ENCODE measurements at regions not wholly inside any gene's neighbourhood (a gene's known extent, or its start where the extent isn't known, plus 50 kb on each side); places are given as distances from the start of the nearest gene placed in this dataset.

DNA sequence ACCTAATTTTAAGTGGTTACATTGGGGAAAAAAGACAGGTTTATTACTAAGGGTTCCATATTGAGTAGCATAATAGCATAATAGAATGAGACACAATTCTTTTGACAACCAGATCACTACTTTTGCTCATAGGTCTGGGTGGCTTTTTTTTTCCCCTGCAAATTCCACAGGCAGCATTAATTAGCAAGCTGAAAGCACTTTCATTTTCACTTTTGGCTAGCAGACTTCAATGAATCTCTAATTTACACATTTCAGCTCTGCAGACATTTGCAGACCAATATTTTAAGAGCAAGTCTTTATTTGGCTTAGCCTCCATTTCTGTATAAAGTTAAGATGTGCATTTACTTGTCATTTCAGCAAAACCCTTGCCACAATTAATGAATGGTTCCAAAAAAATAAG lies 185.5 kb downstream of the NOL4 start:
- H3K9me3 Mint-ChIP-seq (ENCODE audit: low read depth): peaks cover under 1% of the 10 kb centered on the region
- no peaks in the 10 kb centered on the region for H3K4me1 Mint-ChIP-seq (ENCODE audit: low read depth)
- TF ChIP-seq, protein P1, sequence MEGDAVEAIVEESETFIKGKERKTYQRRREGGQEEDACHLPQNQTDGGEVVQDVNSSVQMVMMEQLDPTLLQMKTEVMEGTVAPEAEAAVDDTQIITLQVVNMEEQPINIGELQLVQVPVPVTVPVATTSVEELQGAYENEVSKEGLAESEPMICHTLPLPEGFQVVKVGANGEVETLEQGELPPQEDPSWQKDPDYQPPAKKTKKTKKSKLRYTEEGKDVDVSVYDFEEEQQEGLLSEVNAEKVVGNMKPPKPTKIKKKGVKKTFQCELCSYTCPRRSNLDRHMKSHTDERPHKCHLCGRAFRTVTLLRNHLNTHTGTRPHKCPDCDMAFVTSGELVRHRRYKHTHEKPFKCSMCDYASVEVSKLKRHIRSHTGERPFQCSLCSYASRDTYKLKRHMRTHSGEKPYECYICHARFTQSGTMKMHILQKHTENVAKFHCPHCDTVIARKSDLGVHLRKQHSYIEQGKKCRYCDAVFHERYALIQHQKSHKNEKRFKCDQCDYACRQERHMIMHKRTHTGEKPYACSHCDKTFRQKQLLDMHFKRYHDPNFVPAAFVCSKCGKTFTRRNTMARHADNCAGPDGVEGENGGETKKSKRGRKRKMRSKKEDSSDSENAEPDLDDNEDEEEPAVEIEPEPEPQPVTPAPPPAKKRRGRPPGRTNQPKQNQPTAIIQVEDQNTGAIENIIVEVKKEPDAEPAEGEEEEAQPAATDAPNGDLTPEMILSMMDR (IDR thresholded peaks at IDR 0.05; ENCODE audit: unreplicated experiment): no peak
- no peak overlapping the region for H3K4me3 Mint-ChIP-seq (ENCODE audit: low read depth)
- H3K27ac Mint-ChIP-seq: no peak overlapping the region
- H3K27me3 Mint-ChIP-seq: no peaks in the 10 kb centered on the region
- DNase-seq (ENCODE audit: low spot score, unreplicated experiment): no peak
- H3K36me3 Mint-ChIP-seq (ENCODE audit: insufficient read depth): no peaks in the 10 kb centered on the region

DNA sequence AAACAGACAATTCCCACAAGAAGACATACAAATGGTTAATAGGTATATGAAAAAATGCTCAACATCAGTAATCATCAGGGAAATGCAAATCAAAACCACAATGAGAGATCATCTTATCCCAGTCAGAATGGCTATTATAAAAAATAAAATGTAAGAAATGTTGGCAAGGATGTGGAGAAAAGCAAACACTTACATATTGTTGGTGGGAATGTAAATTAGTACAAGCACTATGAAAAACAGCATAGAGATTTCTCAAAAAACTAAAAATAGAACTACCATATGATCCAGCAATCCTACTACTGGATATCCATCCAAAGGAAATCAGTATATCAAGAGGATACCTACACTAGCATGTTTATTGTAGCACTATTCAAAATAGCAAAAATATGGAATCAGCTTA lies 186.6 kb downstream of the NOL4 start:
- TF ChIP-seq, protein P1 (IDR thresholded peaks at IDR 0.05; ENCODE audit: unreplicated experiment): no peak
- Mint-ChIP-seq H3K9me3 (ENCODE audit: low read depth) (peaks cover 9% of the 10 kb centered on the region), H3K27me3 (no peaks in the 10 kb centered on the region), H3K4me3 (ENCODE audit: low read depth) (no peak overlapping the region), H3K27ac (no peak overlapping the region), H3K36me3 (ENCODE audit: insufficient read depth) (peaks cover 3% of the 10 kb centered on the region), H3K4me1 (ENCODE audit: low read depth) (no peaks in the 10 kb centered on the region)
- DNase-seq (ENCODE audit: low spot score, unreplicated experiment): no peak

DNA sequence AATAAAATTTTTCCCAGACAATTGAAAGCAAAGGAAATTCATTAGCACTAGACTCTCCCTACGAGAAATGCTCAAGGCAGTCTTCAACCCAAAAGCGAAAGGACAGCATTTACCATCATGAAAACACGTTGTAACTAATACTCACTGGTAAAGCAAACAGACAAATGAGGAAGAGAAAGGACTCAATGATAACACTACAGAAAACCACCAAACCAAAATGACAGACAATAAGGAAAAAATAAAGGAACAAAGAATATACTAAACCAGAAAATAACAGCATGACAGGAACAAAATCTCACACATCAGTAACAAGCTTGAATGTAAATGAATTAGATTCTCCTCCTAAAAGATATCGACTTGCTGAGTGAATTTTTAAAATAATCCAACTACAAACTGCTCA lies 190.7 kb downstream of the NOL4 start:
- H3K36me3 Mint-ChIP-seq (ENCODE audit: insufficient read depth): peaks cover 3% of the 10 kb centered on the region
- TF ChIP-seq, protein P1 (IDR thresholded peaks at IDR 0.05; ENCODE audit: unreplicated experiment): no peak
- DNase-seq (ENCODE audit: low spot score, unreplicated experiment): no peak
- H3K27ac Mint-ChIP-seq: no peak overlapping the region
- no peaks in the 10 kb centered on the region for H3K4me1 Mint-ChIP-seq (ENCODE audit: low read depth)
- no peaks in the 10 kb centered on the region for H3K27me3 Mint-ChIP-seq
- H3K9me3 Mint-ChIP-seq (ENCODE audit: low read depth): peaks cover 13% of the 10 kb centered on the region
- H3K4me3 Mint-ChIP-seq (ENCODE audit: low read depth): no peak overlapping the region

DNA sequence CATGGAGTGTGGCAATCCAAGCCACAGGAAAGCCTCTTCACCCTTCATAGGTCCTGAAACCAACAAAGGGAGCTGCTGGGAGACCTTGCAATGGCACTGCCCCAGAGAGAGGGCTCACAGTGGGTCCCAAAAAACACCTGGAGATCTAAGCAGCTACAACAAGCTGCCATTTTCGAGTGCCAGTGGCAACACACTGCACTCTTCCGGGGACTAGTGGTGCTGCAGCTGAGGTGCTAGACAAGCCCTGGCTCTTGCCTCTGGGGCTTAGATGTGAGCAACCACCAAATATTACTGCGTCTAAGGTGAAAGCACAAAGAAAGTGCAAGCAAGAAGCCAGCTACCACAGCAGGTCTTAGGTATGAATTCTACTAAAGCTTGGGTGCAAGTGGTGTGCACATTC lies 192.9 kb downstream of the NOL4 start:
- Mint-ChIP-seq H3K27ac (no peak overlapping the region), H3K36me3 (ENCODE audit: insufficient read depth) (peaks cover 5% of the 10 kb centered on the region), H3K4me3 (ENCODE audit: low read depth) (no peak overlapping the region), H3K9me3 (ENCODE audit: low read depth) (peaks cover 16% of the 10 kb centered on the region), H3K27me3 (no peaks in the 10 kb centered on the region), H3K4me1 (ENCODE audit: low read depth) (peaks cover 3% of the 10 kb centered on the region)
- TF ChIP-seq, protein P1 (IDR thresholded peaks at IDR 0.05; ENCODE audit: unreplicated experiment): no peak
- no peak for DNase-seq (ENCODE audit: low spot score, unreplicated experiment)

DNA sequence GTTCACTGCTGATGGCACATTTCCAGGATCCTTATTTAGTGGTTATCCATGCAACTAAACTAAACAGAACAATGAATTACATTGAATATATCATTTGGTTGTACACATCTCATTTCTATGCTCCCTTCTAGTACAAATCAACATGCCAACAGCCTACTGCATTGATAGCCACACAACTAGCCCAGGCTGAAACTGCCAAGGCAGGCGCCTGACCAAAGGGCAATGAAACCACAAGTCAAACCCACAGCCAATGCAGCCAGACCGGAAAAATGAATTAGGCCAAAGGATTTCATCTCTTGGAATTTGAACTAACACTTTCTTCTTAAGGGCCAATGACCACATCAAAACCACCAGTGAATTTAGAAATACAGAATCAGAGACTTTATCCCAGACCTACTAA lies 196.4 kb downstream of the NOL4 start:
- Mint-ChIP-seq H3K9me3 (ENCODE audit: low read depth) (peaks cover 7% of the 10 kb centered on the region), H3K36me3 (ENCODE audit: insufficient read depth) (peaks cover 3% of the 10 kb centered on the region), H3K27me3 (no peaks in the 10 kb centered on the region), H3K4me3 (ENCODE audit: low read depth) (no peak overlapping the region), H3K4me1 (ENCODE audit: low read depth) (peaks cover 31% of the 10 kb centered on the region), H3K27ac (peak overlapping the region; percentile 86)
- DNase-seq (ENCODE audit: low spot score, unreplicated experiment): no peak
- TF ChIP-seq, protein P1 (IDR thresholded peaks at IDR 0.05; ENCODE audit: unreplicated experiment): no peak
